Dermis blood vessel endothelial cell (primary cell): ENCODE measurements at regions not wholly inside any gene's neighbourhood (a gene's known extent, or its start where the extent isn't known, plus 50 kb on each side); places are given as distances from the start of the nearest gene placed in this dataset.
"Not testable (repeated sequence)": the region's sequence is repeated elsewhere in the genome, so short reads cannot be mapped to it uniquely, and the experiment has no call there.

ENCODE experiments used
- DNase-seq: peaks from one replicate; pipeline ENCODE4 v3.0.0; 2010

DNA sequence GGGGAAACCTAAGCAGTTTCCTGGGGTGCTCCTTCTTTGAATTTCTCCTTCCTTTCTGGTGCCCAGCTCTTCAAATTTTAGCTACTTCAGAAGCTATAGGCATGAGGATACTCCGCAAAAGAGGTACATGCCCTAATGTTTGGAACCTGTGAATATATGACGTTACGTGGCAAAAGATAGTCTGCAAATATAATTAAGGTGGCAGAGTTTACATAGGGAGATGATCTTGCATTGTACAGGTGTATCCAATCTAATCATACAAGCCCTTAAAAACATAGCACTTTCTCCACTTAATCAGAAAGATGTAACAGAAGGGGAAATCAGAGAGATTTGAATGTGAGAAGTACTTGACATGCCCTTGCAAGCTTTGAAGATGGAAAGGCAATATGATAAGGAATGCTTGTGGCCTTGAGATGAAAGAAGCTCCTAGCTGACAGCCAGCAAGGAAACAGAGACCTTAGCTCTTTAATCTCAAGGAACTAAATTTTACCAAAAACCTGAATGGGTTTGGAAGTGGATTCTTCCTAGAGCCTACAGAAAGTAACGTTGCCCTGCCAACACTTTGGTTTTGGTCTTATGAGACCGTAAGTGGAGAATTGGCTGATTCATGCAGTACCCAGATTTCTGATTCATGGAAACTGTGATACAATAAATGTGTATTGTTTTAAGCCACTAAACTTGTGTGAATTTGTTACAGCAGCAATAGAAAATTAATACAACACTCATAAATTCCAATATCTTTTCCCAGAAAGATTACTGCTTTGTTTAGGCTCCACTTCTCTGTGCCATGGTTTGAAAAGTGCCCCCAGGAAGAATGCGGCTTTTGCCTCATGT, 268.4 kb downstream of the FAM170A start:
- DNase-seq = no peak

DNA sequence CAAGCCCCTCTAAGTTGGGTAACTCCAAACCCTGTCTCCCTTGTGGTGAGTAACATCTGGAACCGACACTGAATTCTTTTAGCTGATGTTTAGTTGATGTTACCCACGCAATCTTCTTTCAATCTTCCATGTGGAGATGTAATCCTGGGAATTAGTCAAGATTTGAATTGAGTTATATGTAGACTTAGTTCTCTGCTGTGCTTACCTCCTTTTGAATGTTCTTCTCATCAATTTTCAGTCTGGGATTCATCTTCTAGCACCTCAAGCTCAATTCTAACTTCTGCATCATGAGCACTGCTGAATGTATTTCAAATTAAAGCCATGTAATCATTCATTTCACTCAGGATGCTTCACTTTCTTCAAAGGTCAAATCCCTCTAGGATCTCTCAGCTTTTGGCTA, 270.6 kb downstream of the FAM170A start:
- no peak for DNase-seq

DNA sequence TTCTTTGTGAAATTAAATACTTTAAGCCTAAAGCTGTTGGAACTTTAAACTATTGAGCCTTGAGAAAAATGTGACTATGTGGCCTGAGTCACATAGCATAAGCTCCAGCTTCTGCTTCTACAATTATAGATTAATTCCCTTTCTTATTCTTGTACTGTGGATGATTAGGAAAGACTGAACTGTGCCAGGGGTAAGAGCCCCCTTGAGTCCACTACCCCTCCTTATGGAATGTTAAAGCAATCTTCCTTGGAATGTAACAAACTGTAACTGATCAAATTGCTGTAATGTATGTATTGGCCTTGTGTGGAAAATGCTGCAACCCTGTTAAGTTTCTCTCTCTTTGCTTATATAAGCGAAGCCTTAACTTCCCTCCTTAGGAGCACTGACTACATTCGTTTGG, 273.2 kb downstream of the FAM170A start:
- no peak for DNase-seq

DNA sequence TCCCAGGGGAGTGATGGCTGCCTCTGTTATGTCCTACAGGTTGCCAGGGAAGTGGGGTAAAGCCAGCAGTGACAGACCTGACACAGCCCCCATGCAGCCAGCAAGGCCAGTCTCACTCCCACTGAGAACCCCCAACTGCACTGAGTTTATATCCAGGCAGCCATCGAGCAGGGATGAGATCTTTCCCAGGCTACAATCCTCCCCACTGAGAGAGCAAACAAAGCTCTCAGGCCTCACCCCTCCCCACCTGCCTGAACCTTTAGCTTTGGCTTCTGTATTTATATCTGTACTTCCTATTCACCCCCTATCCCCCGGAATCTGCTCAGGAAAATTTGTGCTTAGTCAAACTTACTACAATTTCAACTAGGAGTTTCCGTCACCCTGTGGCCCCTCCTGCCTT, 284.1 kb downstream of the FAM170A start:
- DNase-seq = no peak

DNA sequence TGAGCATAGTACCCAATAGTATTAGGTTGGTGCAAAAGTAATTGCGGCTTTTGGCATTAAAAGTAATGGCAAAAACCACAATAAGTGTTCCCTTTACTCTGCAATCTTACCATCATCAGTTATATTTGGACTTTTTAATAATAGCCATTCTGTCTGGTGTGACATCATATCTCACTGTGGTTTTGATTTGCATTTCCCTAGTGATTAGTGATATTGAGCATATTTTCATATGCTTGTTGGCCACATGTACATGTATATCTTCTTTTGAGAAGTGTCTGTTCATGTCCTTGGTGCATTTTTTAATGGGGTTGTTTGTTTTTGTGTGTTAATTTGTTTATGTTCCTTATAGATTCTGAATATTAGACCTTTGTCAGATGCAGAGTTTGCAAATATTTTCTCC, 289.9 kb downstream of the FAM170A start:
- DNase-seq = no peak

DNA sequence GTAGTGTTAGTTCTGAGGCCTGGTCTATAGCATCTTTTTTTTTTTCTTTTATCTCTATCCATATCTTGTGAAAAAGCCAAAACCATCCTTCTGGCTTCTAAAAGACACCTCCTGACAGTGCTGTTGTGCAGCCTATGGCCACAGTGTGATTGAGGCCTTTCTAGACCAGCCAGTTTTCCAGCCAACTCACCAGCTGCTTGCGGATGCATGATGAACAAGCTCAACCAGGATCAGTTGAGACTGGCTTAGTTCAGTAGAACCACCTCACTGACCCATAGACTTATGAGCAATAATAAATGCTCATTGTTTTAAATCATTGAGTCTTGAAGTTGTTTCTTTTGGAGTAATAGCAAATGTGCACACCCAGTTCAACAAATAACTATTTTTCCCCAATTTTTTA, 296.9 kb downstream of the FAM170A start:
- DNase-seq = no peak

DNA sequence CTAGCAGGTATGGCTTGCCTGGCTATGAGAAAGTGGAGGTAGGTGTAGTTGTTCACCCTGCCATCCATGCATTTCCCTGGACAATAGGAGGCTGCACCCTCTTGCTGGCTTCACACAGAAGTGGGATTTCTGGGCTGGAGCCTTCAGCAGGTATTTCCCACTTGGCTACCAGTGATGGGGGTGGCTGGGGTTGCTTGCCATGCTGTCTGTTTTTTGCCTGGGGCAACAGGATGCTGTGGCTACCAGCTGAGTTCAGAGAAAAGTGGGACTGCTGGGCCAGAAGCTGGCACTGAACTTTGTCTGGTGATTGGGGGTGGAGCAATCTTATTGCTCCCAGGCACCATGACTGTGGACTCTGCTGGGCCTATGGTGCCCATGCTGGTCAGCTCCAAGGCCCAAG, 299.6 kb downstream of the FAM170A start:
- DNase-seq = no peak

DNA sequence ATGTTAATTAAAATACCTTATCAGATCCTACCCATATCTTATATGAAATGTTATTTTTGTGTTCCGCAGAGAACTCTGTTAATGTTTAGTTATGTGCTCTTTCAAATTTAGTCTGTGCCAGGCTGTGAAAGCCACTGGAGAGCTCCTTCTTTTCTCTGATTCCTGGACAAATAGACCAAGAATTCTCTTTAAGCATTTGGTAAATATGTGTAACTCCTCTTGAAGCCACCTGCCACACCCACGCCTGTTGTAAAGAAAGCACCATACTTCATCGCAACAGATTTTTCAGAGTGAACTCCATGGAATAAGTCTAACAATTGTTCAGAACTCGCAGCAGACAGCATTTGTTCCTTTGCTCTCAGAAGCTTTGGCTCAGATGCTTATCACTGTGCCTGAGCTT, 301.1 kb downstream of the FAM170A start:
- DNase-seq = no peak

DNA sequence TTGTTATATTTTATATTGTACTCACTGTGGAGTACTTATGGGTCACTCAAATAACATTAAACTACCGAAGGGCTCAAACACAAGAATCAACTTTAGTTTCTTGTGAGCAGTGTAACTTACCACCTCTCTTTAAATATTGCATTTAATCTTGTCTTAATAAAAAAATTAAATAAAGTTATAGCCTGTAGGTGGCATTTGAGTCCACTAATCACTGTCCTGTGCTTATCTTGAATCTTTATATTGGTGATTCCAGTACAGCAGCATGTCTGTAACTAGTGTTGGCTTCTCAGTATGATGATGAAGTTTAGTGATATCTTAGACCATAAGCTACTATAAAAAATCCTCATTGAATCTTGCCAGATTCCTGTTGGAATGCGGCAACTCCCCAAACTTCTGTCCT, 313.8 kb downstream of the FAM170A start:
- DNase-seq = no peak

DNA sequence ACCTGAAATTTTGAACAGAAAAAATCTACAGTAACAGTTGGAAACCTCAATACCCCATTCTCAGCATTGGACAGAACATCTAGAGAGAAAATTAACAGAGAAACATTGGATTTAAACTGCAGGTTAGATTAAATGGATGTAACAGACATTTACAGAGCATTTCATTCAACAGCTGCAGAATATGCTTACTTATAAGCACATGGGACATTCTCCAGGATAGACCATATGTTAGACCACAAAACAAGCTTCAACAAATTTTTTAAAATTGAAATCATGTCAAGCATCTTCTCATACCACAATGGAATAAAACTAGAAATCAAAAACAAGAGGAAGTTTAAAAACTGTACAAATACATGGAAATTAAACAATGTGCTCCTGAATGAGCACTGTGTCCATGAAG, 316.3 kb downstream of the FAM170A start:
- DNase-seq = no peak

DNA sequence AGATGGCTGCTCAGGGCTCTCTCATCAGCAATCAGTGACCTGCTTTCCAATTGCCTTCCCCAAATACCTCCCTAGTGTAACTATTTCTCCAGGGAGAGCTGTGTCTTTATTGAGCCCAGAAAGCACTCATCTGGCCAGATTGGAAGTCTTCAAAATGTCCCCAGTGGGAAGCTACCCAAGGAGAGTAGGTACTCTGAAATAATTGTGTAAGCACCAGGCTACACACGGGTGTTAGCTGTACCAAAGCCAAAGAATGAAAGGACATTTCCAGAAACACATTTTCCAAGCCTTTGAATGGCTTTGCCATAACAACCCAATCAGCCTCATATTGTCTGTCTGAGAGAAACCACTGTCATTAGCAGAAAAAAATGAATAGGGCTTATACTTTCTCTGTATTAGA, 318.8 kb downstream of the FAM170A start:
- DNase-seq = no peak

DNA sequence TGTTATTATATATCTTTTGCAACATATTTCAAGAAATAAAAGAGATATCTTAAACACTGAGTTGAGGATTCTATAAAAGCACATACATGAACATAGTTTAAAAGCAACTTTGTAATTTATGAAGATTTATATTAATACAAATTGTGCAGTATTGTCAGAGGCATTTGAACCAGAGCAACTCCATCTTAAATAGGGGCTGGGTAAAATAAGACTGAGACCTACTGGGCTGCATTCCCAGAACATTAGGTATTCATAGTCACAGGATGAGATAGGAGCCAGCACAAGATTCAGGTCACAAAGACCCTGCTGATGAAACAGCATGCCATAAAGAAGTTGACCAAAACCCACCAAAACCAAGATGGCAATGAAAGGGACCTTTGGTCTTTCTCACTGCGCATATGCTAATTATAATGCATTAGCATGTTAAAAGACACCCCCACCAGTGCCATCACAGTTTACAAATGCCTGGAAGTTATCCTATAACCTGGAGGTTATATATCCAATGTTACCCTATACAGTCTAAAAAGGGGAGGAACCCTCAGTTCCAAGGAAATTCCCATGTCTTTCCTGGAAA, 320.2 kb downstream of the FAM170A start:
- DNase-seq = no peak

DNA sequence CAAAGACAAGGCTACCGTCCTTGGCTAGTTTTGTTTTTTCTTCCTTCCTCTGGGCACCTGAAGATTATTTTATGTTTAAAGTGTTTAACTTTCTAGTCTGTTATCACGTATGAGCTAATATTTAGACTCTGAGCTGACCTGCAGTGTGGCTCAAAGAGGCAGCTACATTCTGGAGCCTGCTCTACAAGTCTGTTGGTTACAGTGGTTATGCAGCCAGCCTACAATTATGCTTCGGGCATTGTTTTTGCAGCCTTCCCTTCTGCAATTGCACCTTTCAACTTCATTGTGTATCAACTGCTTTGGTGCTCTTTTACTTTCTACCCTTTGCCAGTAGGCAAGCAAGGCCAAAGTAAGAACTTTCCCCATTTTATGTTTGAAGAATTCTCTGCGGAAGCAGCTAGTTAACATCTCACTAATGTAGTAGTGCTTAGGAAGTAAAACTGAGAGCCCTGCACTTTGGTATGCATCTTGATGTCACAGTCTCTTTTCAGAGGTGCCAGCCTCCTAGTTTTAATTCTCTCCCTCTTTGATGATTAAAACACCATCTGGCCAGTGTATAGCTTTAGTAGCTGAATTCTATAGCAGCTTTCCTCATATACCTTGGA, 322.1 kb downstream of the FAM170A start:
- no peak for DNase-seq

DNA sequence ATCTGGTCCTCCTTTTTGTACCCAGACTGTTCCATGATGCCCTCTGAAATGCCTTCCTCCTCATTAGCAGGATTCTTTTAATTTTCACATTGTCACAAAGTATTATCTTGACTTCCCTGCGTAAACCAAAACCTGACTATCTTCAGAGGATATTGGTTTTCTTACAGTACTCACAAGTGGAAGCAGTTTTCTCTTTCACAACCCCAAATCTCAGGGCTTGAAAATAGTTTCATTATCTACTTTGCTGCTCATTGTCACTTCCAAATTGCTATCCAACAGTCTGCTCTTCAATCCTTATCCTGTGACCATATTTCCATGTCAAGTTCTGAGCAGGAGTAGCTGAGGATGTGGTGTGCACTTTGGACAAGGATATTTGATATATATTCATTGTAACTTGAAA, 324.1 kb downstream of the FAM170A start:
- no peak for DNase-seq

DNA sequence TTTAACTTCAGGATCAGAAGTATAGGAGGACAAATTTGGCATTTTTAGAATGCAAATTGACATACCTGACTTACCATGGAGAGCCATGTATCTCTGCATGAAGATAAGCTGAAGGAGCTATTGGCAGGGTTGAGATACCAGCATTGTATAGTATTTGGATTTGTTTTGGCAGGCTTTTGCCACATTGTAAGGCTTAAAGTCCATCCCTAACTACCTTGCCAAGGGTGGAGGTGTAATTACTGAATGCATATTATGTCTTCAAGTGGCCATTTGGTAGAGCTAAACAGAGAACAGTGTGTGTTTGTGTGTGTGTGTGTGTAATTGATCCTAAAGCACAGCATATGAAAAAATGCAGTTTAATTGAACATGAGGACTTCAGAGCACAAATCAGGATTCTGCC, 324.7 kb downstream of the FAM170A start:
- DNase-seq = no peak

DNA sequence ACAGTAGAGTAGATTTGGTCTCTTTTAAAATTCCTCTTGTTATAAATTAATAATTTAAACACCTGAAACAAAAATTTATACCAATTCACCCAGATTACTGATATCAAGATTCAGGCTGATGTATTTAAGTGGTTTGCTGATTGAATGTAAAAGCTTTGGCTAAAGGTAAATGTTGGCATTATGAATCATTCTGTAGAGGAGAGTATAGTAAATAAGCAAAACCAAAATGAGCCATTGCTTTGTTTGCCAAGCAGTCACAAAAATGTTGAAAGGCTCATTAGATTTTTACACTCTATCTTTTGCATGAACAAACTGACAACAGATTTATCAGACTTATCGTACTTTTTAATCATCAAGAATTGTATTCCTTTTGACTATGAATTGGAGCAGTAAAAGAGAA, 332.6 kb downstream of the FAM170A start:
- no peak for DNase-seq

DNA sequence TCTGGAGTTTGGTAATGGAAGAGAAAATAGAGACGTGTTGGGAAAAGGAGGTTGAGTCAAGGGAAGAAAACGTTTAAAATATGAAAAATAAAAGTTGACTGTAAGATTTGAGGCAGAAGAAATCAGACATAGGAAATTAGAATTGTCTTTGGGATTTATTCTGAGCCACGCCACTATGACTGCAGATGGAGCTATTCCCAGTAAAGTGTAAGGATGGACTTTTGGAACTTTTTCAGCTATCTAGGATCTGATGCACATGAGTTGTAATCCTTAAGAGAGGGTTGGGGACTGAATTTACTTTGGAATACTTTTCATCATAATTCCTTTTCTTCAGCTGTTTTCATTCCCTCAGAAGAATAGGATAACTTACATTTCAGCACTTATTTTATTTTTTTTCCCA, 336.7 kb downstream of the FAM170A start:
- no peak for DNase-seq

DNA sequence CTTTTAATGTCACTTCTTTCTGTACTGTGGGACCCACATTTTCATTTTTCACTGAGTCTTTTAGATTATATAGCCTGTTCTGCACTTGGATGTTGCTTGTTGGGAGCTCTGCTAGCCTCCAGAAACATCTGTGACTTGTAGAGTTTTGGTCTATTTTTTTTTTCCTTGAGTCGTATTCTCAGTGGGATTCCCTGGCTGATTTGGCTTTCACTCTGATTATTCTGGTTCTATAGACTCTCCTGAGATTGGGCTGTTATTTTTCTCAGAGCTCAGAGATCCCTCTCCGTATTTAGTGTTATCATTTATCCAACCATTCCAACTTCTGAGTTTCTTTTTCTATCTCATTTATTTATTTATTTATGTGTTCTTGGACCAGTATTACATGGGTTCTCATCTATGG, 339.3 kb downstream of the FAM170A start:
- no peak for DNase-seq

DNA sequence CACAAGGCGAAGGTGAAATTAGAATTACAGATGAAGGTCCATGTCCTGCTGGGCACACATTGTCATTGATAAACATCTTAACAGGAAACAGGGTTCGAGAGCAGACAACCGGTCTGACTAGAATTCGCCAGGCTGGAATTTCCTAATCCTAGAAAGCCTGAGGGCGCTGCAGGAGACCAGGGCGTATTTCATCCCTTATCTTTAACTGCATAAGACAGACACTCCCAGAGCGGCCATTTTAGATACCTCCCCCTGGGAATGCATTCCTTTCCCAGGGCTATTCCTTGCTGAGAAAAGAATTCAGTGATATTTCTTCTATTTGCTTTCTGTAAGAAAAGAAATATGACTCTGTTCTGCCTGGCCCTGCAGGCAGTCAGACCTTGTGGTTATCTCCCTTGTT, 357.7 kb downstream of the FAM170A start:
- not testable (repeated sequence) for DNase-seq

DNA sequence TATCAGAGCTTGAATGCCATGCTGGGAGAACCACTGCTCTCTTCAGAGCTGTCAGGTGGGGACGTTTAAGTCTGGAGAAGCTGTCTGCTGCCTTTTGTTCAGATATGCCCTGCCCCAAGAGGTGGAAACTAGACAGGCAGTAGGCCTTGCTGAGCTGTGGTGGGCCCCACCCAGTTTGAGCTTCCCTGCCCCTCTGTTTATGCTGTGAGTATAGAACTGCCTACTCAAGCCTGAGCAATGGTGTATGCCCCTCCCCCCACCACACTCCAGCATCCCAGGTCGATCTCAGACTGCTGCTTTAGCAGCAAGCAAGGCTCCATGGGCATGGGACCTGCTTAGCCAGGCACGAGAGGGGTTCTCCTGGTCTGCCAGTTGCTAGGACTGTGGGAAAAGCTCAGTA, 362.3 kb downstream of the FAM170A start:
- DNase-seq = no peak

DNA sequence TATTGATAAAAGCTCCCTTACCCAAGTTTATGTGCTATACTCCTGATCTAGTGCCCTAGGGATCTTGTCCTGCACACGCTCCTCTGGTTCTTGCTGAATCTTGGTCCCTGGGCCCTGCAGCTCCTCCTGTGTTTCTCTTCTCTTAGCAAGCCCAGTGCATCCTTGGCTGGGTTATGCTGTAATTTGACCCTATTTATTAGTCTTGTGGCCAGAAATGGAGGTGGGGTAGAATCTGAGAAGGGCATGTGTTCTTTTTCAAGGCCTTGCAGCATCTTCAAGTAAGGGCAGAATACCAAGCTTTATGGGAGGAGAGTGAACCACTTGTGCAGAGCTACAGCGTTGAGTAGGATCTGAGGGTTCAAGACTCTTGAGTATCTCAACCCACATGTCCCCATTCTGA, 366.8 kb downstream of the FAM170A start:
- DNase-seq = no peak

DNA sequence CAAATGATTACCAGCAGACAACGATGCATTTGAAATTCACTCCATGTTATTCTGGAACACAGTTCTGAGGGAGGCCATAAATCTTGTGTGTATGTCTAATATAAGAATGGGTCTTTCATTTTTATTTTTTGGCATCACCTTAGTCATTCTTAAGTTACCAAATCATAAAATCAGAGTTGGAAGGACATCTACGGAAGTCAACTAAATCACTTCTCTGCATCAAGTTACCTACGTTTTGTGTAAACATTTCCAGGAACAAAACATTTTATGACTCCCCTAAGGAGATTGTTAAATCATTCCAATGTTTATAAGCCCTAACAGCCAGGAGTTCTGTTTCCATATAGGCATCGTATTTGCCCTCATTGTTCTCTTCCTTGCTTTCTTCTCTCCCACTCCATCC, 378.2 kb downstream of the FAM170A start:
- no peak for DNase-seq

DNA sequence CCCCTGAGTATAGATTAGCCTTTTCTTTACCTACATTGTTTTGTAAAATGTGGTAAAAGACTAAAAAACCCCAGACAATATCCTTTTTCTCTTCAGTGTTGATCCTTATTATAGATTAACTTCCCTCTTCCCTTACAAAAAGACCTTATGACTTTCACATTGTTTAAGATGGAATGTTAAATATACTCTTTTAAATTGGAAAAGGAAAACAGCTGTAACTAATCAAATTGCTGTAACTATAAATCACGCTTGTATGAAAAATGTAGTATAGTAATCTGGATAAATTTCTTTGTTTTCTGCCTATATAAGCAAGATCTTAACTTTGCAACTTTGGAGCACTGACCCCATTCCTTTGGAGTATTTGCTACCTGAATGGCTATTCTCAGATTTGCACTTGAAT, 383.1 kb downstream of the FAM170A start:
- DNase-seq = no peak

DNA sequence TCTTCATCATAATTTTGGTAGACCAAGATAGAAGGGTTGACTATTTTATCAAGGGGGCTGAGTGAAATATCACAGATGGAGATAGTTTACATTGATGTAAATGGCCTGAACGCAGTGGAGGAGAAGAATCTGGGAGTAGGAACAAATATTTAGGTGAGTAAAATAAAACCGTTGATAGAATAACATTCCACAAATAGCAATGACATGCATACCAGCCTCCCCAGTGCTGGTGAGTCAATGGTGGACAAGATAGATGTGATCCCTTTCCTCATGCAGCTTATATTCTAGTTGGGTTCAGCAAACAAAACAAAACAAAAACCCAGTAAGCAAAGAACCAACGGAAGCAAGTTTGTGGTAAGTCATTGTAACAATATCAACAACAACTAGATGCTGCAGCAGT, 385.2 kb downstream of the FAM170A start:
- no peak for DNase-seq
